Pons (tissue), 1 donor: ENCODE measurements at regions not wholly inside any gene's neighbourhood (a gene's known extent, or its start where the extent isn't known, plus 50 kb on each side); places are given as distances from the start of the nearest gene placed in this dataset.

Source experiments
- DNase-seq: peaks from one replicate; pipeline ENCODE4 v3.0.0-alpha.2; 2016; ENCODE audit warnings: low spot score

GRCh38 chr12:14256121-14256520 is 109.4 kb upstream of the ATF7IP start:
- no peak for DNase-seq

GRCh38 chr12:14256555-14257169 is 108.8 kb upstream of the ATF7IP start:
- peak; percentile 82 for DNase-seq

GRCh38 chr12:14257303-14257733 is 108.2 kb upstream of the ATF7IP start:
- no peak for DNase-seq

- DNase-seq: peak; percentile 96
Observed at GRCh38 chr12:14257734-14258574, 107.5 kb upstream of the ATF7IP start.

- DNase-seq: no peak
Observed at GRCh38 chr12:14258575-14258940, 106.9 kb upstream of the ATF7IP start.

- DNase-seq: no peak
Observed at GRCh38 chr12:14259481-14260010, 105.9 kb upstream of the ATF7IP start.

GRCh38 chr12:14260011-14260993 is 105.2 kb upstream of the ATF7IP start:
- peak; percentile 89 for DNase-seq

- no peak for DNase-seq
Observed at GRCh38 chr12:14261096-14261495, 104.4 kb upstream of the ATF7IP start.

- no peak for DNase-seq
Observed at GRCh38 chr12:14261861-14262260, 103.6 kb upstream of the ATF7IP start.

GRCh38 chr12:14262771-14263511 is 102.5 kb upstream of the ATF7IP start:
- no peak for DNase-seq

- no peak for DNase-seq
Observed at GRCh38 chr12:14263742-14264141, 101.7 kb upstream of the ATF7IP start.

GRCh38 chr12:14264316-14264715 is 101.2 kb upstream of the ATF7IP start:
- DNase-seq: no peak

GRCh38 chr12:14264778-14265177 is 100.7 kb upstream of the ATF7IP start:
- DNase-seq: no peak

GRCh38 chr12:14268120-14268515 is 97.4 kb upstream of the ATF7IP start:
- no peak for DNase-seq

- DNase-seq: no peak
Observed at GRCh38 chr12:14270392-14270791, 95.1 kb upstream of the ATF7IP start.

GRCh38 chr12:14272956-14273912 is 92.2 kb upstream of the ATF7IP start:
- peak; percentile 73 for DNase-seq

GRCh38 chr12:14273913-14274311 is 91.6 kb upstream of the ATF7IP start:
- no peak for DNase-seq

- DNase-seq: no peak
Observed at GRCh38 chr12:14275111-14275510, 90.4 kb upstream of the ATF7IP start.

GRCh38 chr12:14275886-14276285 is 89.6 kb upstream of the ATF7IP start:
- DNase-seq: no peak

GRCh38 chr12:14278294-14278953 is 87.1 kb upstream of the ATF7IP start:
- no peak for DNase-seq
